GM12892 (cell line): ENCODE measurements at regions not wholly inside any gene's neighbourhood (a gene's known extent, or its start where the extent isn't known, plus 50 kb on each side); places are given as distances from the start of the nearest gene placed in this dataset.
"Not testable (repeated sequence)": the region's sequence is repeated elsewhere in the genome, so short reads cannot be mapped to it uniquely, and the experiment has no call there.

ENCODE experiments used
- DNase-seq: peaks from one replicate; pipeline ENCODE4 v3.0.0; 2011; ENCODE audit not compliant: insufficient read length
- FAIRE-seq: peaks from 2 replicates; lab custom pipeline; 2011; peaks lifted over from hg19 to GRCh38; lab: Jason Lieb, UNC
- POLR2A ChIP-seq: IDR thresholded peaks from 2 replicates; pipeline ENCODE4 v1.6.1; 2011; ENCODE audit warnings: low read depth, low read length, control low read depth
- POLR2AphosphoS5 ChIP-seq: IDR thresholded peaks from 2 replicates; pipeline ENCODE4 v1.6.1; 2011; ENCODE audit warnings: low read depth, low read length, control low read depth
- TAF1 ChIP-seq: IDR thresholded peaks from 2 replicates; pipeline ENCODE4 v1.6.1; 2011; ENCODE audit warnings: low read depth, mild to moderate bottlenecking, control low read depth, low read length, borderline replicate concordance

DNA sequence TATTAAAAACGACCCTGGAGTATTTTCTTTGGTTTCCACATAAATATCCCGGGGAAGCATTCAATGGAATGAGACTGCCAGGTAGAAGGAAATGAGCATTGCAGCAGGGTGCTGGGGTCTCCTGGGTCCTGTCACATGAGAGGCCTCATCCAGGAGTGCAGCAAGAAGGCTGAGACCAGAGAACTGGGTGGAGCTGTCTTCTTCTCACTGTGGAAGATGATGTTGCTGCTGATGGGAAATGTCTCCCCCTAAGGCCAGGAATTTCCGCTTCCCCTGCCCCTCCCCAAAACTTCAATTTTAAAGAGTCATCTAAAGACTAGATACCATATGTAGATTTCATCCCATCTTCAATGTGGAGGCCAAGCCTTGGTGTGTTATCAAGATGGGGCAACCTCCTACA lies 95.2 kb upstream of the SIX2 start:
- no peak for TF ChIP-seq TAF1
- no peak for TF ChIP-seq POLR2AphosphoS5
- TF ChIP-seq POLR2A: no peak
- DNase-seq: no peak
- no peak for FAIRE-seq

DNA sequence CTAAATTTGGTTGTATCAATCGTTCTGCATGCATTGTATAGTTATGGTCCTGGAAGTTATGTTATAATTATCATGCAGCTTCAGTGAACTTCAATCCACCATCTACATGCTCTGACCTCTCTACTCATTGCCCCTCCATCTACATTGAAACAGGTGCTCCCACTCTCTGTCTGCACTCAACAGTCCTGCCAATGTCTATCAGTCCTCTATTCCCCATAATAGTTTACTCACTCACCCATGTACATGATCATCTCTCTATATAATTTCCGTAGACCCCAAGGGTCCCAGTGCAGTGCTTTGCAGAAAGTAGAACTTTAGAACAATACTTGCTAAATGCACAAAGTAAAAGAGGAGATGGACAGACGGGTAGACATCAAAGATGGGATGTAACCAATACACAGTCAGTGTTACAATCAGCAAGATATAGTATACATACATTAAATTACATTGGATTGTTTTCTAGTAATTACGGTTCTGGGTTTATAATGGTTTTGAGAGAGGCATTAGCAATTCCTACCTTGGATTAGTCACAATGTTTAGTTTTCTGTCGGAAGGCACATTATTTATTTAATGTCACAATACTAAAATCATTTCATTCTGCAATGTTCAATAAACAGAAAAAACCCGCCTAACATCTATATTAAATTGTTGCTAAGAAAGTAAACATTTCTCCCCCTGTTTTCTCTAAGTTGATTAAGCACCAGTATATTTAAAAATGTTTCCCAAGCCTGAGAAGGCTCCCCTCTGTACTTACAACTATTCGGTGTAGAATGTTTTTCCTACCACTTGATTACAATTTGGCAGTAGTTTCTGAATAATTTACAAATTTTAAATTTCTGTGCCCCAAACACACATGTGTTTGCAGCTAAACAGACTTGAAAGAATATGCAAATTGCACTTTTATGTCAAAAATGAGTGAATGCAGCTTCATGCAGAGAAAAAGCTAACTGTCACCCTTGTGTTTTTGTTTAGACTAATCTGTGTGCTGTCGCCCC lies 94.4 kb upstream of the SIX2 start:
- DNase-seq (no peak), FAIRE-seq (no peak)
- TF ChIP-seq POLR2AphosphoS5 (no peak), TAF1 (no peak), POLR2A (no peak)

DNA sequence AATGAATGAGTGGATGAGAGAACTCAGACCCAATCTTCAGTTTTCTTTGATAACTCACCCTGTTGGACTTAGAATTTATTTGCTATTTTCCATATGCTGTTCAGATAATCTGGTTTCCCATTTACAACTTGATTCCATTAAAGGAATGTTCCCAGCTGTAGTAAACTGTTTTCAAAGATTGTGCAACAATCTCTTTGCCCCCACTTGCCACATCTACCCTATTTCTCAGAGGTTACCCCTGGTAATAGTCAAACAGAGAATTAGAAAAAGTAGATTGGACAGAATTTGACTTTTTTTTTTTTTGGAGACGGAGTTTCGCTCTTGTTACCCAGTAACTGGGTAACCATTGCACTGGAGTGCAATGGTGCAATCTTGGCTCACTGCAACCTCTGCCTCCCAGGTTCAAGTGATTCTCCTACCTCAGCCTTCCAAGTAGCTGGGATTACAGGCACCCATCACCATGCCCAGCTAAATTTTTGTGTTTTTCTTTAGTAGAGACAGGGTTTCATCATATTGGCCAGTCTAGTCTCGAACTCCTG lies 93.4 kb upstream of the SIX2 start:
- DNase-seq (no peak), FAIRE-seq (no peak)
- TF ChIP-seq POLR2A (no peak), POLR2AphosphoS5 (no peak), TAF1 (no peak)

DNA sequence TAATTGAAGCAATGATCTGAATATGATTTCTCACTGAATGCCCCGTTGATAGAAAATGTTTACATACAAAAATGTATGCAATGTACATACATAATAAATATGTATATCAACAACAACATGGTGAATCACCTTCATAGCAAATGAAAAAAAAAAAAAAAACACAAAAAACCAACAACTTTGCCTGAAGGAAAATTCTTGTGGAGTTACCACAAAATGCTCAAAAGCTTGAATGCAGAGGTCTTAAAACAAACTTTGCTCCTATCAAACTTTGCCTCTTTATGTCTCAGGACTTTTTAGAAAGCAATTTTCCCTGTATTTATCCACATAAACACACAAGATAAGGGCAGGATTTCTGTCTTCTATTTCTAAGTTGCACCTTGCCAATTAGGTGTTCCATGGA lies 92.9 kb upstream of the SIX2 start:
- DNase-seq (no peak), FAIRE-seq (no peak)
- TF ChIP-seq POLR2A: no peak
- TF ChIP-seq POLR2AphosphoS5: no peak
- no peak for TF ChIP-seq TAF1

DNA sequence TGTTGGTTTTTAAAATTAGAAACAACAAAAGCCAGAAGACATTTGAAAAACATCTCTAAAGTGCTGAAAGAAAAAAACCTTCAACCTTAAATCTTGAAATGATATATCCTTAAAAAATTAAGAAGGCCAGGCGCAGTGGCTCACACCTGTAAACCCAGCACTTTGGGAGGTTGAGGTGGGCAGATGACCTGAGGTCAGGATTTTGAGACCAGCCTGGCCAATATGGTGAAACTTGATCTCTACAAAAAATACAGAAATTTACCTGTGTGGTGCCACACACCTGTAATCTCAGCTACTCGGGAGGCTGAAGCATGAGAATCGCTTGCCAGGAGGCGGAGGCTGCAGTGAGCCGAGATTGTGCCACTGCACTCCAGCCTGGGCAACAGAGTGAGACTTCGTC lies 87.7 kb upstream of the SIX2 start:
- FAIRE-seq: no peak
- no peak for DNase-seq
- TF ChIP-seq POLR2A: no peak
- no peak for TF ChIP-seq TAF1
- no peak for TF ChIP-seq POLR2AphosphoS5

DNA sequence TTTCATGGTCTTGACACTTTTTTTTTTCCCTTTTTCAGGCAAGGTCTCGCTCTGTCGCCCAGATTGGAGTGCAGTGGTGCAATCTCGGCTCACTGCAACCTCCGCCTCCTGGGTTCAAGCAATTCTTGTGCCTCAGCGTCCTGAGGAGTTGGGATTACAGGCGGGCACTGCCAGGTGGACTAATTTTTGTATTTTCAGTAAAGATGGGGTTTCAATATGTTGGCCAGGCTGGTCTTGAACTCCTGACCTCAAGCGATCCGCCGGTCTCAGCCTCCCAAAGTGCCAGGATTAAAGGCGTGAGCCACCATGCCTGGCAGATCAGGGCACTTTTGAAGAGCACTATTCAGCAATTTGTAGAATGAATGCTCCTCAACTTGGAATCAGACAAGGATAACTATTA lies 86.8 kb upstream of the SIX2 start:
- not testable (repeated sequence) for DNase-seq, FAIRE-seq

DNA sequence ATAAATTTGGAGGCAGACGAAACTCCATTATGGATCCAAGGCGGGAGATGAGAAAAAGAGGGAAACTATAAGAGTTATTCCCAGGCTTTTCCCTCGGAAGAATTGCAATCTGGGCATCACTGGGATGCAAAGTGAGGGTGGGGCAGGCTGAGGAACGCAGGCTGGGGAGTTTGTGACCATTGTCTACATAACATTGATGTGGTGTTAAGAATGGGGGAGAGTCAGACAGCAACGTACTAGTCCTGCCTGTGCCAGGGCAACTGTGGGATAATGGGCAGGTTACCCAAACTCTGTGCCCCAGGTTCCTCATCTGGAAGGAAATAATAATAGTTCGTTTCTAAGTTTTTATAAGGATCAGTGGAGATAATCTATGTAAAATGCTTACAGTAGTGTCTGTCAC lies 84.4 kb upstream of the SIX2 start:
- DNase-seq (no peak), FAIRE-seq (no peak)
- TF ChIP-seq TAF1: no peak
- TF ChIP-seq POLR2A: no peak
- no peak for TF ChIP-seq POLR2AphosphoS5

DNA sequence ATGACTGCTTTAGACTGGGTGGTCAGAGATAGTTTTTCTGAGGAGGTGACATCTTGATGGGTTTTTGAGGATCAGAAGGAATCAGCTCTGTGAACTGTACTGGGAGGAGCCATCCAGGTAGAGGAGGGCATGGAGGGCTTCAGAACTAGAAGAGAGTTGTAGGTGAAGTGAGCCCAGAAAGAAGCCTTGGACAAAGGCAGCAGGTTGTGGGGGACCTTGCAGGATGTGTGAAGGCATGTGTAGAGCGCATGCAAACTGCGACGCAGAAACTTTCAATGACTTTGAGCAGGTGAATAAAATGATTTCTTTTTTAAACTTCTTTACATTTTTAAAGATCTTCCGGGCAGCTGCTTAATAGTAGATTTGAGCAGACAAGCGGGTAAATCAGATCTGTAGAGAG lies 83.9 kb upstream of the SIX2 start:
- FAIRE-seq (no peak), DNase-seq (no peak)
- TF ChIP-seq POLR2AphosphoS5: no peak
- TF ChIP-seq POLR2A: no peak
- TF ChIP-seq TAF1: no peak

DNA sequence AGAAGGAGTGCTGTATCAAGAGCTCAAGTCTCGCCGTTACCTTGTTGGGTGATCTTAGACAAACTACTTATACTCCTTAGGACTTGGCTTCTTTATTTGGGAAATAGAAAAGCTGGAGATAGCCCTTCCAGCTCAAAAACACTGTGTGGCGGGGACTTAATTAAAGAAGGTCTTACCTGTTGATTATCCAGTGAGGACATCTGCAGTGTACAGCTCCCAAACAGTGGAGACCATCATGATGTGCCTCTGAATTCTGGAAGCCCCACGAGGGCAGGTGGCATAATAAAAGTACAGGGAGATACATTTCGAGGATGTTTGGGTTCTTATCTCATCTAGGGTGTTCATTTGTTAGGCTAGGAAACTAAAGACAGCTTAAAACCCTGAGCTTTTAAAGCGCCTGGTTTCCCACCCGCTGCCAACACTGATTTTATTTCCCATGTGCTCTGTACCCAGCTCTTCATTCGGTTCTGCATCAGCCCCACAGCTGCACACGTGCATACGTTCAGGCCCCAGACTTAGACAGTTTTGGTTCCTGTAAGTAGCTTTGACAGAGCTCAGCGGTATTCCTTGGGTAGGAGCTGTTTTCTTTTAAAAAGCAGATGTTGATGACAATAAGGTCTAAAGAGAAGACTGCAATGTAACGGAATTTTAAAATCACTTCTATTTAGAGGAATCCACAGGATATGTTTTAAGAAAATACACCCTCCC lies 80.5 kb upstream of the SIX2 start:
- FAIRE-seq (no peak), DNase-seq (no peak)
- no peak for TF ChIP-seq POLR2AphosphoS5
- TF ChIP-seq TAF1: no peak
- no peak for TF ChIP-seq POLR2A

DNA sequence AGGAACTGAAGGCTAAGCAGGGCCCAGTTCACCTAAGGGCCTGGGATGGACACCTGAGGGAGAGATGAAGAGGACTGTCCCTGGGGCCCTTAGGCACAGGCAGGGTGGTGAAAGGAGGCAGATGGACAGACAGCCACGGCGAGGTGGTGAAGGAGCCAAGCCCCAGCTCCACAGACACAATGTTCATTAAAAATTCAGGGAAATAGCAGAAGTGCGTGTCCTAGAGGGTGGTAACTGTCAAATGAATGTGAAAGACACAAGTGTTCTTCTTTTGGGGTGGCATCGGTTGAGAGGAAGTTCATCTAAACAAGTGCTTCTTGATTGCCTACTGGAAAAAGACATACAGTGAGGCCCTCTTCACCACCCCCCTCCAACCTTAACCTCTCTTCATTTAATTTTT lies 76.2 kb upstream of the SIX2 start:
- no peak for DNase-seq
- no peak for FAIRE-seq
- TF ChIP-seq POLR2AphosphoS5: no peak
- no peak for TF ChIP-seq TAF1
- TF ChIP-seq POLR2A: no peak

DNA sequence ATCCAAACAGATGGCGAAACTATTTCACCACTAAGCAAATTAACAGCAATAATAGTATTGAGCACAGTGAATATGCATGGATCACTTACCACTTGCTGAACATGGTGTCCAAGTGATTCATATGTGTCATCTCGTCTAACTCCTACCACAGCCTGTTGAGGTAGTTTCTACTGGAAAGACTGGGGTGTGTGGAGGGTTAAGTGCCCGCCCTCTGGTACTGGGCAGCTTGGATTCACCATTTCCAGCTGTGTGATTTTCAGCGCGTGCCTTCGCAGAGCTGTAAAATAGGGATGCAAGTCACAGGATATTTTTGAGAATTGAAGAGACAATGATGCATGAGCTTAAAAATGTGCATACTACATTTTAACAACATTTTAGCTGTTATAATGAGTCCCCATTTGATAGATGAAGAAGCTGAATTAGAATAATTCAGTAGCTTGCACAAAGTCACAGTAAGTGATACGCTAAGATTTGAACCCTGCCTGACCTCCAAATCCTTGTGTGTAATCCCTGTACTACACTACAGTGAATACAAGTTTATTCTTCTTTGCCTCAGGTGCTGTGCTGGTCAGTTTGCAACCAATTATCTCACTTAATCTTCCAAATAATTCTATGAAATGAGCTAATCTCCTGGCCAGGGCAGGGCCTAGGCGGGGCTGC lies 75.2 kb upstream of the SIX2 start:
- TF ChIP-seq POLR2AphosphoS5: no peak
- no peak for TF ChIP-seq POLR2A
- no peak for TF ChIP-seq TAF1
- FAIRE-seq (no peak), DNase-seq (no peak)

DNA sequence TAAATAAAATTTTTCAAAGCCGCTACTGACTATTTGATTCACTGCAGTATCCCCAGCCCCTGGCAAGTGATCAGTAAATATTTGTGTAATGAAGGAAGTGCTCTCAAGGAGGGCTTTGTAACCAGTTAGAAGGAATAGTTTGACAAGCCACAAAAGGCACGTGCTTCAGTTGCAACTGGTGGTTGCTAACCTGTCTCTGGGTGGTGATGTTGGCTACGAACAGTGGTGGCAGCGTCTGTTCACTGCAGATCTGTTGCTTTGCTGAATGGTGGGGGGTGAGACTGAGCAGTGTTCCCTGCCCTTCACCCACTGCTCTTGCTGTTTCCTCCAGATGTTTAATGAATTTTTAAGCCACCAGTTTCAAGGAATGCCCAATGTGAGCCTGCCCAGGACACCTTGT lies 73.9 kb upstream of the SIX2 start:
- FAIRE-seq (no peak), DNase-seq (no peak)
- TF ChIP-seq POLR2A: no peak
- TF ChIP-seq TAF1: no peak
- TF ChIP-seq POLR2AphosphoS5: no peak
